Tibial artery (tissue), 4 donors: ENCODE measurements at regions not wholly inside any gene's neighbourhood (a gene's known extent, or its start where the extent isn't known, plus 50 kb on each side); places are given as distances from the start of the nearest gene placed in this dataset.

Source experiments
- DNase-seq, 2 donors: peaks; one replicate each; pipeline ENCODE4 v3.0.0-alpha.2; 2019
- H3K27ac ChIP-seq, 2 donors: fragments of 200-600 bp; sonication (generic) in 1 of 2; 1 replicate in 1 of 2; 2 replicates in 1 of 2; pipeline ENCODE4 v1.5.1; 2018 to 2019; ENCODE audit warnings: mild to moderate bottlenecking in 1 of 2
- H3K27me3 ChIP-seq, 2 donors: fragments of 200-600 bp; sonication (generic) in 1 of 2; one replicate each; pipeline versions ENCODE4 v1.5.1 to v1.6.0; 2016 to 2019
- H3K36me3 ChIP-seq, 3 donors: fragments of 200-600 bp; sonication (generic) in 2 of 3; one replicate each; pipeline ENCODE4 v1.5.1; 2016 to 2019; ENCODE audit warnings: mild to moderate bottlenecking in 2 of 3
- H3K4me1 ChIP-seq, 4 donors: fragments of 200-600 bp; sonication (generic) in 2 of 4; 1 replicate in 3 of 4; 2 replicates in 1 of 4; pipeline ENCODE4 v1.5.1; 2016 to 2019
- H3K4me3 ChIP-seq, 2 donors: fragments of 200-600 bp; sonication (generic) in 1 of 2; 1 replicate in 1 of 2; 2 replicates in 1 of 2; pipeline ENCODE4 v1.5.1; 2018 to 2019; ENCODE audit warnings: mild to moderate bottlenecking in 2 of 2
- H3K9me3 ChIP-seq, 3 donors: fragments of 200-600 bp; sonication (generic) in 1 of 3; one replicate each; pipeline ENCODE4 v1.5.1; 2016 to 2019
- CTCF ChIP-seq, 2 experiments: fragments of 200-600 bp in 1 of 2; fragments of 450-650 bp in 1 of 2; IDR thresholded peaks; one replicate each; pipeline ENCODE4 v1.5.1; 2017 to 2019; ENCODE audit warnings: antibody characterized with exemption in 2 of 2, mild to moderate bottlenecking in 1 of 2, moderate library complexity in 1 of 2
- intact Hi-C: fragments of 100-400 bp; cut with DNase I; formaldehyde crosslinking; loops from one replicate; pipeline ENCODE4 v1.15.0; 2023; ENCODE audit warnings: low total_unique reads

- intact Hi-C loops = no loop called here
- no peak for TF ChIP-seq CTCF (IDR thresholded peaks at IDR 0.05)
Observed at GRCh38 chr5:99936911-99937310, 598.3 kb upstream of the FAM174A start.

GRCh38 chr5:99929806-99930135 lies 605.4 kb upstream of the FAM174A start:
- Histone ChIP-seq H3K4me3 (no peak overlapping the region), H3K27ac (no peak overlapping the region), H3K9me3 (peaks cover 0 to 2% (median 0%) of the 10 kb centered on the region in 3 donors), H3K4me1 (no peaks in the 10 kb centered on the region), H3K36me3 (no peaks in the 10 kb centered on the region), H3K27me3 (no peaks in the 10 kb centered on the region)
- no peak for DNase-seq
- TF ChIP-seq CTCF (IDR thresholded peaks at IDR 0.05) = no peak
- intact Hi-C loops = no loop called here

More at GRCh38 chr5:99936911-99937310, 598.3 kb upstream of the FAM174A start:
- DNase-seq = no peak
- Histone ChIP-seq H3K4me1 (no peaks in the 10 kb centered on the region), H3K9me3 (no peaks in the 10 kb centered on the region), H3K4me3 (no peak overlapping the region), H3K36me3 (no peaks in the 10 kb centered on the region), H3K27me3 (no peaks in the 10 kb centered on the region), H3K27ac (no peak overlapping the region)

GRCh38 chr5:99929067-99929805 lies 605.9 kb upstream of the FAM174A start:
- Histone ChIP-seq H3K4me1 (no peaks in the 10 kb centered on the region), H3K36me3 (no peaks in the 10 kb centered on the region), H3K4me3 (no peak overlapping the region), H3K9me3 (peaks cover 0 to 2% (median 0%) of the 10 kb centered on the region in 3 donors), H3K27me3 (no peaks in the 10 kb centered on the region), H3K27ac (no peak overlapping the region)
- TF ChIP-seq CTCF (IDR thresholded peaks at IDR 0.05) = no peak
- intact Hi-C loops = no loop called here
- DNase-seq = no peak

- no peaks in the 10 kb centered on the region for H3K27me3 ChIP-seq
- H3K4me1 ChIP-seq = no peaks in the 10 kb centered on the region
- no peak for DNase-seq
- H3K36me3 ChIP-seq = no peaks in the 10 kb centered on the region
- no peak overlapping the region for H3K4me3 ChIP-seq
- intact Hi-C loops = no loop called here
- no peak overlapping the region for H3K27ac ChIP-seq
- TF ChIP-seq CTCF (IDR thresholded peaks at IDR 0.05) = no peak
- H3K9me3 ChIP-seq = peaks cover 0 to 2% (median 0%) of the 10 kb centered on the region in 3 donors
Observed at GRCh38 chr5:99928490-99928889, 606.7 kb upstream of the FAM174A start.

- Histone ChIP-seq H3K4me1 (no peaks in the 10 kb centered on the region), H3K27me3 (no peaks in the 10 kb centered on the region), H3K4me3 (no peak overlapping the region), H3K9me3 (peaks cover 0 to 2% (median 0%) of the 10 kb centered on the region in 3 donors), H3K27ac (no peak overlapping the region), H3K36me3 (no peaks in the 10 kb centered on the region)
- TF ChIP-seq CTCF (IDR thresholded peaks at IDR 0.05) = no peak
- DNase-seq = no peak
- intact Hi-C loops = no loop called here
Observed at GRCh38 chr5:99926463-99926862, 608.7 kb upstream of the FAM174A start.
